GM18909 (cell line): ENCODE measurements at regions not wholly inside any gene's neighbourhood (a gene's known extent, or its start where the extent isn't known, plus 50 kb on each side); places are given as distances from the start of the nearest gene placed in this dataset.
"Not testable (repeated sequence)": the region's sequence is repeated elsewhere in the genome, so short reads cannot be mapped to it uniquely, and the experiment has no call there.

Experiments
- ATAC-seq: cut with Tn5 transposase; IDR thresholded peaks from one replicate; pipeline ENCODE4 v1.9.1; 2021; ENCODE audit warnings: mild to moderate bottlenecking; ENCODE audit not compliant: unreplicated experiment, poor library complexity

DNA sequence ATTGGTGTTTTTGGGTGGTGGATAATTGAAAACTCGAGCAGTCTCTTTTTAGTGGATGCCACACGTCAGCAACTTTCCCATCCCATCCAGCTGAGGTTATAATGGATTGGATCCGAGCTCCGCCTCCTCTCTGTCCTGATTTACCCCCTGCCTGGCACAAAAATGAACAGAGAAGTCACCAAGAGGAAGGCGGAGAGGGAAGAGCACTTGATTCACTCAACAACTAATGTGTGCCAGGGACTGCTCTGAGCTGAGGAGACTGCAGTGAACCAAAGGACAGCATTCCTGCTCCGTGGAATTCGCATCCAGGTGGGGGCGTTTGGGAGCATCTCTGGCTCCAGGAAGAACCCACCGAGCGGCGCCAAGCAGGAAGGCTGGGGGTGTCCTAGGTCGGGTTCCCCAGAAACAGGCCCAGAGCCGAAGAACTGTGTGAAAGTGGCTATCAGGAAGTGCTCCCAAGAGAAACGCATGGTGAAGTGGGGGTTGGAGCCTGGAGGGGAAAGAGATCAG lies 95.8 kb upstream of the NAA20 start:
- ATAC-seq = no peak

DNA sequence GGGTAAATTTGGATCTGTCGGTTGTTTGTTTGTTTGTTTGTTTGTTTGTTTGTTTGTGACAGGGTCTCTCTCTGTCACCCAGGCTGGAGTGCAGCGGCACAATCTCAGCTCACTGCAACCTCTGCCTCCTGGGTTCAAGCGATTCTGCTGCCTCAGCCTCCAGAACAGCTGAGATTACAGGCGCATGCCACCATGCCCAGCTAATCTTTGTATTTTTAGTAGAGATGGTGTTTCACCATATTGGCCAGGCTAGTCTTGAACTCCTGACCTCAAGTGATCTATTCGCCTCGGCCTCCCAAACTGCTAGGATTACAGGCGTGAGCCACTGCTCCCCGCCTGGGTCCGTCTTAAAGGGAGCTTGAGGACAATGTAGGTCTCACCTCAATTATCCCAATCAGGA lies 95.3 kb upstream of the NAA20 start:
- ATAC-seq = not testable (repeated sequence)

DNA sequence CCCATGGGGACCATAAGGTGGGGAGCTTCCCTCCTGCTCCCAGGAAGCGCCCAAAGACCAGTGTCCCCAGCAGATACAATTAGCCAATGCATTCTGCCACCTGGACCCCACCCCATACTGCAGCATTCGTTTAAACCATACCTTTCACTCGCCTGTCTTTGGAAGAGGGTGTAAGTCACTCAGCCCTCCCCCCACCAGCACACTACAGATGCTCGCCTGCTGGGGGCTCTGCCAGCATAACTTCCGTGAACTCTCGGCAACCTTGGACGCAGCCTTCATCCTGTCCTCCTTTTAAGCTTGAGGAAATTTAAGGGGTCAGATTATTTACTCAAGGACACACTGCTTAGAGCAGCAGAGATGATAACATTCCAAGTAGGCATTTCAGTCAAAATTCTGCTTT lies 94.4 kb upstream of the NAA20 start:
- no peak for ATAC-seq

DNA sequence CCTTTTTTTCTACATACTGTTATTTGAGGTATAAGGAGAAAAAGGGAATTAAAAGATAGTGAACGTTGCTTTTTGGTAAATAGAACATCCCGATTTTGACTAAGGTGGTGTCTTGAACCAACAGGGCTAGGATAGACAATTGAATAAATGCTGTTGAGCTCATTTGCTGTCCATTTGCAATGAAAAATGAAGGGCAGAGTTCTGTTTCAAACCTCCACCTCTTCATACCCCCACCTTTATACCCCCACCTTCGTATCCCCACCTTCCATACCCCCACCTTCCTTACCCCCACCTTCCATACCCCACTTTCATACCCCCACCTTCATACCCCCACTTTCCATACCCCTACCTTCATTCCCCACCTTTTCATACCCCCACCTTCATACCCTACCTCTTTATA lies 93.4 kb upstream of the NAA20 start:
- ATAC-seq = no peak

DNA sequence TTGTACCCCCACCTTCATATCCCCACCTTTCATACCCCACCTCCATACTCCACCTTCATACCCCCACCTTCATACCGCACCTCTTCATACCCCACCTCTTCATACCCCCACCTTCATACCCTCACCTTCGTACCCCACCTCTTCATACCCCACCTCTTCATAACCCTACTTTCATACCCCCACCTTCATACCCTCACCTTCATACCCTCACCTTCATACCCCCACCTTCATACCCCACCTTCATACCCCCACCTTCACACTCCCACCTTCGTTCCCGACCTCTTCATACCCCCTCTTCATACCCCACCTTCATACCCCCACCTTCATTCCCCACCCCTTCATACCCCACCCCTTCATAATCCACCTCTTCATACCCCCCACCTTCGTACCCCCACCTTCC lies 92.9 kb upstream of the NAA20 start:
- ATAC-seq = no peak

DNA sequence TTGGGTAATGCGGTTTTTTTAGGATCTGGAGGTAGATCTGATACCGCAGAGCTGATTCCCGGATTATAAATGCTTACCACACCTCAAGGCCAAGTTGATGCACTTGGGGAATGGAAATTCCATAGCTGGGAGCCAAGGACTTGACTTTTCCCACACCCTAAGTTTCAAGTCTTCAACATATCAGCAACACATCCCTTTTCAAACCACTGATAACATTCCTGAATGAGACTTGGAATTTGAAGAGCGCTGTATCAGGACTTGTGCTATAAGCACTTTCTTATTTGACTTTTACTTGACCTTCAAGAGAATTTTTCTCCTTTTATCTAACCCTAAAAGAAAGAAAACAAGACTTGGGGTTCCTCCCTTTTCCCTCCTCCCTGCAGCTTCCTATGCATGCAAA lies 90.6 kb upstream of the NAA20 start:
- ATAC-seq = no peak

DNA sequence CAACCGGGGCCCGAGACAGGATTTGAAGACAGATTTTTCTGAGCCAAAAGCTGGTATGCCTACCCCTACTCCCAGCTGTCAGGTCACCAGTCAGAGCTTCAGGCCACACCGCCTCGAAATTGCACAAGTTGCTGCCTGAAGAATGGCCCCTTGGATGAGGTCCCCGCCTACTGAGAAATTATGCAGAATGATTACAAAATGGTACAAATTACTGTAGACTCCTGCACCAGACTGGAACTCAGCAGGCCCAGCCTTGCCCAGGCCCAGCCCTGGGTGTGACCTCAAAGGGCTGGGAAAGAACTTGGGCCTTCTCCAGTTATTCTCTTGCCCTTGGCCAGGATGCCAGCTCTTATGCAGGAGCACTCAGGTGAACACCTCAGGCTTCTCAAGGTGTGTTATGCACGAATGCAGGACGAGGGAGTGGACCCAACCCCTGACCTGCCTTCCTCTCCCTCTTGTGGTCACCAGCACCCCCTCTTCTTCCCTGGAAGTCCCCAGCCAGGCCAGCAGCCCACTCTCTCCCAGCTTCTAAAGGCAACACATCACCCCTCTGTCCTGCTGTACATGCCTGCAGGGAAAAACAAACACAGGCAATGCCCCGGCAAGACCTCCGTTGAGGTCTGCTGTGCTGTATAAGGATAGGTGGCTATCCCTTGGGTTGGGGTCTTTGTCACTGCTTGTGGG lies 88.7 kb upstream of the NAA20 start:
- ATAC-seq = no peak

DNA sequence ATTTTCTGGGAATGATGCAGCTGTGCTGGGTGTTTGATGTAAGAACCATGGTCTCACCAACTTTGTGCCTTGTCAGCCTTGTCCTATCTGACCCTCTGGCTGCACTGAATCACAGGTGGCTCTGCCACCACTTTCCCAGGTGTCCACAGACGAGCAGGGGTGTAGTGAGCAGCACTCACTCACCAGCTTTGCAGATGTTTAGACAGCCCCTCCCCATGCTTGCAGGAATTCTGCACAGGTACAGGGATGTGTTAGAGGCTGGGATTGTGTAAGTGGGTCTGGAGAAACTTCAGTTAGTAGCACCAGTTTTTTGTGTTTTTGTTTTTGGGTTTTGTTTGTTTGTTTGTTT lies 88.2 kb upstream of the NAA20 start:
- ATAC-seq = no peak

DNA sequence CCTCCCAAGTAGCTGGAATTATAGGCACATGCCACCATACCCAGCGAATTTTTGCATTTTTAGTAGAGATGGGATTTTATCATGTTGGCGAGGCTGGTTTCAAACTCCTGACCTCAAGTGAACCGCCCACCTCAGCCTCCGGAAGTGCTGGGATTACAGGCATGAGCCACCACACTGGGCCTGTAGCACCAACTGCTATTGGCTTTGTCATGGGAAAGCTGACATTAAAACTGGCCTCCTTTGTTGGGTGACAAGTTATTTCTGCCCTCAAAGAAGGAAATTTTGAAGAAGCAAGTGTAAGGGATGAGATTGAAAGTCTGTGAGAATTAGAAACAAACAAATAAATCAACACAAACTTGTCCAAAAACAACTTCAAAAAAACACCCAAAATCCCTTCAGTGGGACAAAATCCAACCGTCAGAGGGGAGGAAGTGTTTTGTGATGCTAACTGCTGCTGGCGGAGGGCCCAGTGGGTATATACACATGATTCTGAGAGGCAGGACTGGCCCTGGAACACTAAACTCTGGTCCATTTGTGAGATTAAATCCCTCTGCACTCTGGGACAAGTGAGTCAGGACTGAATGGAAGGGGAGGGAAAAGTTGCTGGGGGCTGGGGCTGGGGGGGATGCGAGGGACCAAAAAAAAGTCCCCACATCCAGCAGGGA lies 87.5 kb upstream of the NAA20 start:
- ATAC-seq = no peak

DNA sequence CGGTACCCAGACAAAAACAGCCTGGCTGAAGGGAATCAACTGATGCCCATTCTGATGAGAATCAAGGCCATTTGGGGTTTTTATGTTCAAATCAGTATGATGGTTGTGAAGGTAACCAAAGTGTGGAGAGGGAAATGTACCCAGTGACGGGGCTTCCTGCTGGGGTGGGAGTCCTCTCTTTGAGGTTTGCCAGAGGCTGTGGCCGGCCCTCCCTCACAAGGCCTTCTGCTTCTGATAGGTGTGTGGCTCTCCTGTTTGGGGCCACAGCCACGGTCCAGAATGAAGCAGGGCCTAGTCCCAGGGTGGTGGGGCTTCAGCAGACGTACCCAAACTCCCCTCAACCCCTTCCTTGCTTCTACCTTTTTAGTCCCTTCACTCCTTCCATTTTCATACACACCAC lies 86.7 kb upstream of the NAA20 start:
- ATAC-seq = no peak

DNA sequence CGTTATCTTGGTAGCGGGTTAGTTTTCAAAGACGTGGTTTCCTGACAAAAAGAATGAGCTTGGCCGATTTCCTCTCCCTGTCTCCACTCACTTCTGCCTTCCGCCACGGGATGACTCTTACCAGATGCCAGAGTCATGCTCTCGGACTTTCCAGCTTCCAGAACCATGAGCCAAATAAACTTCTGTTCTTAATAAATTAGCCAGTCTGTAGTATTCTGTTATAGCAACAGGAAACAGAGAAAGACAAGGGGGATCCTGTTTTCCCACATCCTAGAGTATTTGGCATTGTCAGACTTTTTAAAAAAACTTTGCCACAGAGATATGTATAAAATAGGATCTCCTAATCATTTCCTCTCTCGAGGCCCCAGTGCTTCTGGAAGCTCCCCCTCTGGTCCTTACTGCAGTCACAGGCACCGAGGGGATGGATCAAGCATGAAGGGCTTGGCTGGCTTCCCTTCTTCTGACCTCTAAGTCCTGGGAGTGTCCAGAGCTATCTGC lies 84.9 kb upstream of the NAA20 start:
- no peak for ATAC-seq

DNA sequence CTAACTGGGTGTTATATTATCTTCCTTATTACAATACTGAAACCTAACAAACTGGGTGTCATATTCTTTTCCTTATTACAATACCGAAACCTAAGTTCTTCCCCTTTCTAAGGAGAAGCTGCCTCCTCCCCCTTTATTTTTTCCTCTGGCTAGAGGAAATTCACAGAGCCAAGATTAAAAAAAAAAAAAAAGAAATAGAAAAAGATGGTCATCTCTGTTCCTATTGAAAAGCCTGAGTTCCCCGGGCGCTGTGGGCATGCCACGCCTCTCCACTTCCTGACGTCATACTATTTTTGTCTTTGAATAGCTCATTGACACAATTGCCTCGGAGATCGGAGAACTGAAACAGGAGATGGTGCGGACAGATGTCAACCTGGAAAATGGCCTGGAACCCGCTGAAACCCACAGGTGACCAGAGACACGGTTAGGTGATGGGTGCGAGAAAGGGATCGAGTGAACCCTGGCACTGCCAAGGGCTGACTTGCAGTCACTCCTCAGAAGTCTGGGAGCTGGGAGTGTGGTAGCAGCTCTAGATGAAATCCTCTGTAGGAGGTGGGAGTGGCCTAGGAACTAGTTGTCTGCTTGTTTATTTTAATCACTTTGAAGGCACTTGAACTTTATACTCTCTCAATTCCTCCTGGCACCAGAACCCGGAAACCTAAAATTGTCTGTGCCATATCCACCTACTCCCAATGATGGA lies 82.2 kb upstream of the NAA20 start:
- no peak for ATAC-seq

DNA sequence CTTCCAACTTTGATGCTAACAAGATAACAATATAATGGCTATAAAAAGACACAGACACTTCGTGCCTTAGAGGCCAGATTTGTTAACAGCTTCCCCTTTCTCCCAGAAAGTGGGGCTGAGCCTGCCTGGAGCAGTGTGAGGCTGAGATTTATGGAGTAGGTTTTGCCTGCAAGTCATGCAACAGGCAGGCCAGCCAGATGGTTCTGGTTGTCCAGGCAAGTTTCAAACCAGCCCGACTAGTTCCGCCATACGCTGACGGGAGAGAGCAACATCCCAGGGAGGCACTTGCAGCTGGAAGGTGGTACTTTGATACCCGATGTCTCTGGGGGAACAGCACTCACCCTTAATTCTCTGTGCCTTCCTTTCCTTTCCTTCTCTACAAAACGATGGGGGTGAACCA lies 81.3 kb upstream of the NAA20 start:
- no peak for ATAC-seq

DNA sequence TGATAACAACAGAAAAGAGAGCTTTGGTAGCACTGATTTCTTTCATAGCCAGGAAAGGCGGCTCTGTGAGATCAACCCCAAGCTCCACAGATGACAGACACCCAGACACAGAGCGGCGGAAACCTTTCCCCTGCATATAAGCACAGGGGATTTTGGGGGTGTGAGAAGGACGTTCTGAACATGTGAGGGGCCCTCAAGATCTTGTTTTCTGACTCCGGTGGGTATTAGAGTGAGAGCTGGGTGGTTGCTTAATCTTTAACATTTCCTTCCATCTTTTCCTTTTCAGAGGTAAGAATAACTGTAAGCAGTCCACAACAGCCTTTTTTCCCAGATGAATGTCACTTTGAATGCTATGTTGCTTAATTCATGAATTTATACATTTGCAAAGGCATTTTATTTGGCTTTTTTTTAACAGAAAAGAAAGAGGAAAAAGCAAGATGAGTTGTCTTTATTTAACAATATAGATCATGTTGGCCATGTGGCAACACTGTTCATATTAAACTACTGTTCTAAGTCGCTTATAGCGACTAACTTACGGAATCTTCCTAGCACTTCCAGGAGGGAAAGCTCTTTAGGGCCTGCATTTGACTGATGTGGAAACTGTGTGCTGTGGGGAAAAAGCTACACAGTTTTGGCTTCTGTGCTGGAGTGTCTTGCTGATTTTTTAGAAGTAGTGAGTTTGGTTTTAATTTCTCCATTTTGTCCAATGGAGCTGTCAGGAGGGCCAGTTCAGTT lies 80.5 kb upstream of the NAA20 start:
- no peak for ATAC-seq

DNA sequence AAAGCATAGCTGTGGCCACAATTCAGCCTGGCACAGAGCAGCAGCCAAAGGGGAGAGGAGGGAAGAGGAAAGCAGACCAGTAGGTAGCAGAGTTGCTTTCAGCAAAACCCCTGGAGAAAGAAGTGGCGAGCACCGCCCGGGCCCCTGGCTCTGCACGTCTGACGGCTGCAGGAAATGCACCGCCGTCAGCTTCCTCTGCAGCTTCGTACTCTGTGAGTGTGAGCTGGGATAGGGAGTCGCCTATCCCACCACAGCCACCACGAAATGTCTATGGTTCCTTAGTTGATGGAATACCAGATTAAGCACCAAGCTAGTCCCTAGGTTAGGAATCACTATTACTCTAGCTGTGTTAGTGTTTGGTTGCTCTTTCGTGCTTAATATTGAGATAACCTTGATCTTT lies 79.9 kb upstream of the NAA20 start:
- ATAC-seq = peak; percentile 34

DNA sequence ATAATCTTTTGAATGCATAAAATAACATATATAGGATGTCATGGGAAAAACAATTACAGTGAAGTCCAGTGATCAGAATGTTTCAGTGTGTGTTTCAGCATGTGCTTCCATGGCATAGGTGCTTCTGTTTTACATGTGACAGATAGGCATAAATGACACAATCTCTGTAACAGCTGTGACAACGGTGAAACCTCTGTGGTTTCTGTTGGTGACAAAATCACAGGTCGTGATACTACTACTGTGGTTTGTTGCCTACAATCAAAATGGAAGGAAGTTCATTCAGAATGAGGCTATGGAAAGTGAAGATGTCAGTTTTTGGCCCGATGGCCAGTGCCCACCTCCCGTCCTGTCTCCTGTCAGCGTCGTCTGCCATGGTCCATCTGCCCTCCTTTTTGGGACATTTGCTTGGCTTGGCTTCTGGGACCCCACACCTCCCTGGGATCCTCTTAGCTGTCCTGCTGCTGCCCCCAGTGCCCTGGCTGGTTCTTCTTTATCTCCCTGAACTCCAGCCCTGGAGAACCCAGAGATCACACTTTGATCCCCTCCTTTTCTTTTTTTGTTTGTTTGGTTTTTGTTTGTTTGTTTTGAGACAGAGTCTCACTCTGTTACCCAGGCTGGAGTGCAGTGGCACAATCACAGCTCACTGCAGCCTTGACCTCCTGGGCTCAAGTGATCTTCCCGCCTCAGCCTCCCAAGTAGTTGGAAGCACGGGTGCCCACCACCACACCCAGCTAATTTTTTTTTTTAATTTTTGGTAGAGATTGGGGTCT lies 79.3 kb upstream of the NAA20 start:
- ATAC-seq = peak; percentile 74

DNA sequence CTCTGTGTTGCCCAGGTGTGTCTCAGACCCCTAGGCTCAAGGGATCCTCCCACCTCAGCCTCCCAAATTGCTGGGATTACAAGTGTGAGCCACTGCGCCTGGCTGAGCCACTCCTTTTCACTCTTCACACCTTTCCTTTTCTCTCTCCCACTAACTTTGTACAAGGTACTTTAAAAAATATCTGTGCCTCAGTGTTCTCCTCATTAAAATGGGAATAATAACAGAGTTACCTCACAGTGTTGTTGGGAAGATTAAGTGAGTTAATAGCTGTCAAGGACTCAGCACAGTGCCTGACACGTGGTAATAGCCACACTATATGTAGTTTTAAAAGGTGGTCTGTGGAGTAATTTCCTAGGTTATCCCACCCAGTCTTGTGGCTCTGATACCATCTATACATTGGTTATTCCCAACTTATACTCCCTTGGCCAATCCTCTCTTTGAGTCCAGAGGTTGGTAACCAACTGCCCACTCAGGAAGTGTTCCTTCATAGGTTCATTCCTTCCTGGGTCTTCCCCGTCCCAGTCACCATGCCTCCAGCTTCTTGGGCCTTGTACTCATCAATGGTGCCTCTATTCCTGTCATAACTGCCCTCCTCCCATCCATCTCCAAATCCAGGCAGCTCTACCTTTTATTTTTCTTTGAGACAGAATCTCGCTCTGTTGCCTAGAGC lies 78.6 kb upstream of the NAA20 start:
- no peak for ATAC-seq

DNA sequence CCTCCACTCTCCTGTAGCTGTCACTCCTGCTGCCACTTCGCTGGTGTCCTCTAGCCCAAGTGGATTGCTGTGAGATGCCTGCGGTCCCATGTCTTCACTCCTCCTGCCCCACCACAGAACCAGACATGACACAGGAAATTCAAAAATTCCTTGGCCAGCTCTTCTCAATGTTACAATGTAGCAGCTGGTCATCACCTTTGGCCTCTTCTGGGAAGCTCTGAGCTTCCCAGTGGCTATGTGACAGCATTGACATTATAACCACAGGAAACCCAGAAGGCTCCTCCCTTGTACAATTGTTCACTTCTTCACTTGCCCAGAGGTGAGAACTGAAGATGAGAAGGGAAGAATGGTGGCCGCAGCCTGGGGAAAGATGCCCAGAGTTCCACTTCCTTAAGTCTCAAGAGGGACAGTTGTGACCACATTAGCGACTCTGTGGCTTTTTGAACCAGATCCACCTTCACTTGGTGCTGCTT lies 76.1 kb upstream of the NAA20 start:
- no peak for ATAC-seq

DNA sequence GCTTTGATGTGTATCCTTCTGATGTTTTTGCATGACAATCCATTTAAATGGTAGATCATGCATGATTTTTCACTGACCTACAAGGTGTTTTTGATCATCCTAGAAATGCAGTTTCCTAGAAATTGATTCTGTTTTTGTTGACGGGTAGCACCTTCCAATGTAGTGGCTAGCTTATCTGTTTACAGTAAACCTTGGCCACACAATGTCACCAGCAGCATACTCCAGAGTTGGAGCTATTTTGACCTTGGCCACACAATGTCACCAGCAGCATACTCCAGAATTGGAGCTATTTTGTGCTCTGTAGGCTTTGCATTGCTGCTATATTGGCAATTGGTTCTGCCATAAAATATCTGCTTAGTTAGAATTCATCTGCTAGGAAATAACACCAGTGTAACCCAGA lies 74.6 kb upstream of the NAA20 start:
- no peak for ATAC-seq
